ENCODE measurements at regions not wholly inside any gene's neighbourhood (a gene's known extent, or its start where the extent isn't known, plus 50 kb on each side); places are given as distances from the start of the nearest gene placed in this dataset.
"Not testable (repeated sequence)": the region's sequence is repeated elsewhere in the genome, so short reads cannot be mapped to it uniquely, and the experiment has no call there.

DNA sequence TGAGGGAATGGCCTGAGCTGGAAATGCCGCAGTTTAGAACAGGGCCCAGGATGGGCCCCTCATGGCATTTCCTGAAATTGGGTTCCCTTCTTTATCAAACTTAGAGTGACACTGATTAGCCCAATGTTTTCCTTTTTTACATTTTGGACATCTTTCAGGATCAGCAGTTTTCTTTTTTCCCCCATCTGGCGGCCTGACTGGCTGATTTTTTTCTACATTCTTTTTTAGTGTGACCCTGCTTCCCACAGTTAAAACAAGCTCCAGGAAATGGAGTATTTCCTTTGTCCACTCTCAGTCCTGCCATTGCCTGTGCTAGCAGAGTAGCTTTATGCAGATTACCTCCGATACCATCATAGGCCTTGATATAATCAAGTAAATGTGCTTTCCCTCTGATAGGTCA is 185.8 kb upstream of the IGF1 start:
- H3K27ac Mint-ChIP-seq; H3K36me3 Mint-ChIP-seq (ENCODE audit: low read depth); H3K9me3 Mint-ChIP-seq; H3K4me1 Mint-ChIP-seq (ENCODE audit: low read depth); H3K27me3 Mint-ChIP-seq (ENCODE audit: low read depth); H3K4me3 Mint-ChIP-seq: not testable (repeated sequence)

DNA sequence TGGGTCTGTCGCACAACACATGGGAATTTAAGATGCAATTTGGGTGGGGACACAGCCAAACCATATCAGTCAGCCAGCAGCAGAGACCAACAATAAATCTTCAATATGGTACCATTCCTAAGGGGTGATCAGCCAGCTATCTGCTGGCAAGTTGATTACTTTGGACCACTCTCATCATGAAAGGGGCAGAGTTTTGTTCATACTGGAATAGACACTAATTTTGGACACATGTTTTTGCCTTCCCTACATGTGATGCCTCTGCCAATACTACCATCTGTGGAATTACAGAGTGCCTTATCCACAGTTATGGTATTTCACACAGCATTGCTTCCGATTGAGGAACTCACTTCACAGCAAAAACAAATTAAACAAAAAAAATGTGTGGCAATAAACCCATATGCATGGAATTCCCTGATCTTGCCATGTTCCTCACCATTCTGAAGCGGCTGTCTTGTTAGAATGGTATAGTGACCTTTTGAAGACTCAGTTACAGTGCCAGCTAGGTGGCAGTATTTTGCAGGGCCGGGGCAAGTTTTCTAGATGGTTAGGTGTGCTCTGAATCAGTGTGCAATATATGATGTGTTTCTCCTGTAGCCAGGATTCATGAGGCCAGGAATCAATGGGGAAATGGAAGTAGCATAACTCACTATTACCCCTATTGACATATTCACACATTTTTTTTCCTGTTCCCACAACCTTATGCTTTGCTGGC is 179.0 kb upstream of the IGF1 start:
- no peak overlapping the region for H3K4me3 Mint-ChIP-seq
- H3K36me3 Mint-ChIP-seq (ENCODE audit: low read depth): peaks cover 2% of the 10 kb centered on the region
- H3K4me1 Mint-ChIP-seq (ENCODE audit: low read depth): no peaks in the 10 kb centered on the region
- no peaks in the 10 kb centered on the region for H3K27me3 Mint-ChIP-seq (ENCODE audit: low read depth)
- H3K27ac Mint-ChIP-seq: no peak overlapping the region
- H3K9me3 Mint-ChIP-seq: peaks cover 16% of the 10 kb centered on the region

GRCh38 chr12:102653406-102653805 is 173.0 kb upstream of the IGF1 start:
- H3K27me3 Mint-ChIP-seq (ENCODE audit: low read depth): no peaks in the 10 kb centered on the region
- no peak overlapping the region for H3K27ac Mint-ChIP-seq
- peaks cover 1% of the 10 kb centered on the region for H3K36me3 Mint-ChIP-seq (ENCODE audit: low read depth)
- no peak overlapping the region for H3K4me3 Mint-ChIP-seq
- peaks cover 8% of the 10 kb centered on the region for H3K9me3 Mint-ChIP-seq
- H3K4me1 Mint-ChIP-seq (ENCODE audit: low read depth): no peaks in the 10 kb centered on the region

DNA sequence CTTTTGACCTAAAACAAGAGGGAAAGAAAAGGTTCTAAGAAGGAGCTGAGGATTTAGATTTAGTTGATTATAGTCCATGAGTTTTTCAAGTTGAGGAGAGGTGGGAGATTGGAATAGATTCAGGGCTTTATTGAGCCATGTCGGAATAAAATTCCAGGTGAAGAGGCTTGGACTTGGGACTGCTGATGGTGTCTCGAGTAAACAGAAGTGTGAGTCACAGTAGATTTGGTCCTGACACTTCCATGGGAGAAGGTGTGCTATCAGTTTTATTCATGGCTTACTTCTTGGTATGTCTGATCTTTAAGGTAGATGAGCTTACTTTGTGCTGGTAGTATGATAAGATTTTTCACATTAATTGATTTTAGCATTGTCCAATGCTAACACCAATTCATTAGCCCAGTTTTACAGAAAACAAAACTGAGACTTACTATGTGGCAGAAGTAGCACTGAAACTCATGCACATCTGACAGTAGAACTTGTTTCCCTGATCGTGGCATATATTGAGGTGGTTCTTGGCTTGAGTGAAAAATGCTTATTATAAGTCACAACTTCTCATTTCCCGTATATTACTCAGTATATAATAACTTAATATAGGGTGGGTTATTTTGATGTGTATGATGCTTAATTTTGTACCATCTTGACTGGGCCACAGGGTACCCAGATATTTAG is 172.4 kb upstream of the IGF1 start:
- Mint-ChIP-seq H3K9me3 (peaks cover 3% of the 10 kb centered on the region), H3K4me1 (ENCODE audit: low read depth) (no peaks in the 10 kb centered on the region), H3K36me3 (ENCODE audit: low read depth) (no peaks in the 10 kb centered on the region), H3K27me3 (ENCODE audit: low read depth) (no peaks in the 10 kb centered on the region), H3K4me3 (no peak overlapping the region), H3K27ac (no peak overlapping the region)

DNA sequence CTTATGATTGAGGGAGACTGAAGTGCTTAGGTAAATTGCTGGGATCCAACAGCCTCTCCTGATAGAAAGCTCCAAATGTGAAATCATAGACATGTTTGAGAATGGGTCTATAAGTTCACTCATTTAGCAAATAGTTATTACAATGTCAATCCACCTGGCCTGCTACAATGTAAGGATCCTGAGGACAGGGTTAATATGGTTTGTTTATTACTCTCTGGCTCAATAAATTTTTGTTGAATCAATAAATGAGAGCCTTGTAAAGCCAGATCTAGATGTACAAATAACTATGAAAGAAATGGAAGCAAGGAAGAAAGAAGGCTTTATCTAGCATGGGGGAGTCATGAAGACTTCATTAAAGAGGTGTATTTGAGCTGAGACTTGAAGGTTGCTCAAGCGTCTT is 165.6 kb upstream of the IGF1 start:
- no peak overlapping the region for H3K4me3 Mint-ChIP-seq
- peaks cover 10% of the 10 kb centered on the region for H3K9me3 Mint-ChIP-seq
- no peaks in the 10 kb centered on the region for H3K4me1 Mint-ChIP-seq (ENCODE audit: low read depth)
- H3K27me3 Mint-ChIP-seq (ENCODE audit: low read depth): no peaks in the 10 kb centered on the region
- no peaks in the 10 kb centered on the region for H3K36me3 Mint-ChIP-seq (ENCODE audit: low read depth)
- no peak overlapping the region for H3K27ac Mint-ChIP-seq

- H3K4me1 Mint-ChIP-seq (ENCODE audit: low read depth): no peaks in the 10 kb centered on the region
- peaks cover 13% of the 10 kb centered on the region for H3K9me3 Mint-ChIP-seq
- no peak overlapping the region for H3K27ac Mint-ChIP-seq
- H3K4me3 Mint-ChIP-seq: no peak overlapping the region
- no peaks in the 10 kb centered on the region for H3K27me3 Mint-ChIP-seq (ENCODE audit: low read depth)
- H3K36me3 Mint-ChIP-seq (ENCODE audit: low read depth): no peaks in the 10 kb centered on the region
Measured at GRCh38 chr12:102643879-102644575, 163.7 kb upstream of the IGF1 start.

DNA sequence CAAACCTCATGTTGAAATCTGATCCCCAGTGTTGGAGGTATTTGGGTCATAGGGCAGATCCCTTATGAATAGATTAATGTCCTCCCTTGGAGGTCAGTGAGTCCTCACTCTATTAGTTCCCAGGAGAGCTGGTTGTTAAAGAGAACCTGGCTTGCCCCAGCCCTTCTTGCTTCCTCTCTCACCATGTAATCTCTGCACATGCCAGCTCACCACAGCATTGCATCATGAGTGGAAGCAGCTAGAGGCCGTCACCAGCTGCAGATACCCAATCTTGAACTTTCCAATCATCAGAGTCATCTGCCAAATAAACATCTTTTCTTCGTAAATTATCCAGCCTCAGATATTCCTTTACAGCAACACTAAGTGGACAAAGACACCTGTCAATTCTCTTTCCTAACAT is 161.8 kb upstream of the IGF1 start:
- no peaks in the 10 kb centered on the region for H3K27me3 Mint-ChIP-seq (ENCODE audit: low read depth)
- H3K27ac Mint-ChIP-seq: no peak overlapping the region
- no peaks in the 10 kb centered on the region for H3K36me3 Mint-ChIP-seq (ENCODE audit: low read depth)
- H3K9me3 Mint-ChIP-seq: peaks cover 15% of the 10 kb centered on the region
- no peaks in the 10 kb centered on the region for H3K4me1 Mint-ChIP-seq (ENCODE audit: low read depth)
- no peak overlapping the region for H3K4me3 Mint-ChIP-seq

DNA sequence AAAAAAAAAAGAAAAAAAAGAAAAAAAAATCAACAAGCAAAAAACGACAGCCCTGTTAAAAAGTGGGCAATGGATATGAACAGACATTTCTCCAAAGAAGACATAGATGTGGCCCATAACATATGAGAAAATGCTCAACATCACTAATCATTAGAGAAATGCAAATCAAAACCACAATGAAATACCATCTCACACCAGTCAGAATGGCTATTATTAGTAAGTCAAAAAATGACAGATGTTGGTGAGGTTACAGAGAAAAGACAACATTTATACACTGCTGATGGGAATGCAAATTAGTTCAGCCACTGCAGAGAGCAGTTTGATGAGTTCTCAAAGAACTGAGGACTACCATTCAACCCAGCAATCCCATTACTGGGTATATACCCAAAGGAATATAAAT is 160.3 kb upstream of the IGF1 start:
- H3K27me3 Mint-ChIP-seq (ENCODE audit: low read depth); H3K36me3 Mint-ChIP-seq (ENCODE audit: low read depth); H3K4me1 Mint-ChIP-seq (ENCODE audit: low read depth); H3K4me3 Mint-ChIP-seq; H3K27ac Mint-ChIP-seq: not testable (repeated sequence)
- H3K9me3 Mint-ChIP-seq: peaks cover 15% of the 10 kb centered on the region

DNA sequence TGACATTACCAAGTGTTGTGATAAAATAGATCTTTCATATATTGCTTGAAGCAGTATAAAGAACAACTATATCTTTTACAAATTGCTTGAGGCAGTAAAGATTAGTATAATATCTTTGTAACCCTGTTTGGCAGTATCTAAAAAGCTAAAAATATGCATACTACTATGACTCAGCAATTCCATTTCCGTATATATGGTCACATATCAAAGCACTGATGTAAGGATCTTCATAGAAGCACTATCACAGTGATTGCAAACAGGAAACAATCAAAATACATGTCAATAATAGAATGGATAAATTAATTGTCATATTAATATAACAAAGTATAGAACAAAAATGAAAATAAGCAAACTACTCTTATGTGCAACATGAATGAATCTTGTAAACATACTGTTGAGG is 158.4 kb upstream of the IGF1 start:
- Mint-ChIP-seq H3K9me3 (peaks cover 15% of the 10 kb centered on the region), H3K27ac (no peak overlapping the region), H3K4me1 (ENCODE audit: low read depth) (no peaks in the 10 kb centered on the region), H3K36me3 (ENCODE audit: low read depth) (no peaks in the 10 kb centered on the region), H3K4me3 (no peak overlapping the region), H3K27me3 (ENCODE audit: low read depth) (no peaks in the 10 kb centered on the region)

DNA sequence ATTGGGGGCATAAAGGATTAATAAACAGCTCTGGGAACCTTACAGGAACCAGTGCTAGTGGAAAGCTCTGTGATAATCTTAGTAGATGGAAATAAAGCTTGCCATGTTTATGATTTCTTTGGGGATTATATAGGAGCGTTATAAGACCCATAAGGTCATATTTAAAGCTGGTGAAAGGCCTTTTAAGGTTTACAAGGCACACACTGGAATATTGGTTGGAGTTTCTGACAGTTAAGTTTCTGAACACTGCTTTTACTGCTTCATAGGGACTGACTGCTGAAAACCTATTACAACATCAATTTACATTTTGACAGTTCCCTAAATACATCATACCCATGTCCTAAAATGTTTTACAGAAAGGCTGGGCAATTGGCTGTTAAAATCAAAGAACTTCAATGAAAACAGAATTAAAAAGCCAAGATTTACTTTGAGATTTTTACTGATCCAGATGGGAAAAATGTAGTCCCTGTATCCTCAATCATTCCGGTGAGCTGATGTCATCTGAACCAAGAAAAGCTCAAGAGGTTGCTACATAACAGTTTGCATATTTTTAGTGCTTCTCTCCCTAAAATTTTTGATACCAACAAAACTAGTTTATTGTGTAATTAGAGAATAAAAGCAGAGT is 153.7 kb upstream of the IGF1 start:
- H3K27me3 Mint-ChIP-seq (ENCODE audit: low read depth): no peaks in the 10 kb centered on the region
- peaks cover 3% of the 10 kb centered on the region for H3K9me3 Mint-ChIP-seq
- no peaks in the 10 kb centered on the region for H3K36me3 Mint-ChIP-seq (ENCODE audit: low read depth)
- no peak overlapping the region for H3K27ac Mint-ChIP-seq
- H3K4me3 Mint-ChIP-seq: no peak overlapping the region
- no peaks in the 10 kb centered on the region for H3K4me1 Mint-ChIP-seq (ENCODE audit: low read depth)

DNA sequence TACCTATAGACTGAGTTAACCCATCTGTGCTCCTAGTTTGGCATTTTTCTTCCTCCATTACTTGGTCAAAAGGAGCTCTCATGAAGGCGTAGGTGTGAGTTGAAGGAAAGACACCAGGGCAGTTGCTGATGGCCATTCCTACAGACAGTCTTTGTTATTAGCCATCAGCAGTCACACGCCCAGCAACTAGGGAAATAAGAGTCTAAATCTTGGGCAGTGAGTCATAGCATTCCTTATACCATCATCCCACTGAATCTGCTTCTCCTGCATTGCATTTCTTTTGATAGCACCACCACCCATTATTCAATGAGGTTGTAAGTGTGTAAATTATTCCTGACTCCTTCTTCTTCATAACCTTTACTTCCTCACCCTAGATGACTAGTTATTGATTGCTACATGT is 150.9 kb upstream of the IGF1 start:
- H3K36me3 Mint-ChIP-seq (ENCODE audit: low read depth): no peaks in the 10 kb centered on the region
- H3K27ac Mint-ChIP-seq: no peak overlapping the region
- H3K27me3 Mint-ChIP-seq (ENCODE audit: low read depth): no peaks in the 10 kb centered on the region
- no peaks in the 10 kb centered on the region for H3K4me1 Mint-ChIP-seq (ENCODE audit: low read depth)
- H3K4me3 Mint-ChIP-seq: no peak overlapping the region
- H3K9me3 Mint-ChIP-seq: peaks cover 8% of the 10 kb centered on the region

DNA sequence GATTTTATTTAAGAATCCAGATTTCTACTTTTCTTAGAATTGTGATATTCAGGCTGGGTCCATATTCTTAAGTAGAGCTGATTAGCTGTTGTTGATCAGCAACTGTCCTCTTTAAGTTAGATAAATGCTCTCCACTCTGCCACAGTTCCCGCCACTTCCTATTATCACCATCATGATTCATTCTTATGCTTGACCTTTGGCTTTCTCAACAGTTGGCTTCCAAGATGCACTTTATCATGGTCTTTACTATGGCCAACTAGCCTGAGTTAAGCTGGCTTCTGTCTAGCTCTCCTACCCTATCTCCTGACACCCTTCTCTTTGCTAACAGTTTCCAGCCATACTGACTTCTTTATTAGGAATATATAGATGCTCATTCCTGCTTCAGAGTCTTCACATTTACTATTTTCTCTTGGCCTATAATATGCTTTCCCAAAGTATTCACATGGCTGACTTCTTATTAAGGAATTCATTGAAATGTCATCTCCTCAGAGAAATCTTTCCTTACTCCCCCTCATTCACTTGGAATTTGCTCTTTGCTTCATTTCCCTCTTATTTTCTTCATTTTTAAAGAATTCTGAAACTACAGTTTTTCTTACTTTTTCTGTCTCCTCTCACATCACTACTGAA is 149.0 kb upstream of the IGF1 start:
- Mint-ChIP-seq H3K36me3 (ENCODE audit: low read depth) (no peaks in the 10 kb centered on the region), H3K4me1 (ENCODE audit: low read depth) (no peaks in the 10 kb centered on the region), H3K4me3 (no peak overlapping the region), H3K27me3 (ENCODE audit: low read depth) (no peaks in the 10 kb centered on the region), H3K27ac (no peak overlapping the region), H3K9me3 (peaks cover 8% of the 10 kb centered on the region)

GRCh38 chr12:102625819-102626218 is 145.5 kb upstream of the IGF1 start:
- H3K4me3 Mint-ChIP-seq: no peak overlapping the region
- no peaks in the 10 kb centered on the region for H3K27me3 Mint-ChIP-seq (ENCODE audit: low read depth)
- no peaks in the 10 kb centered on the region for H3K4me1 Mint-ChIP-seq (ENCODE audit: low read depth)
- H3K27ac Mint-ChIP-seq: no peak overlapping the region
- H3K36me3 Mint-ChIP-seq (ENCODE audit: low read depth): no peaks in the 10 kb centered on the region
- peaks cover 8% of the 10 kb centered on the region for H3K9me3 Mint-ChIP-seq

GRCh38 chr12:102622618-102623017 is 142.3 kb upstream of the IGF1 start:
- Mint-ChIP-seq H3K27me3 (ENCODE audit: low read depth) (no peaks in the 10 kb centered on the region), H3K4me1 (ENCODE audit: low read depth) (no peaks in the 10 kb centered on the region), H3K4me3 (no peak overlapping the region), H3K36me3 (ENCODE audit: low read depth) (no peaks in the 10 kb centered on the region), H3K9me3 (peaks cover 8% of the 10 kb centered on the region), H3K27ac (no peak overlapping the region)

Measured in T-helper 1 cell treated with Interleukin-12 subunit alpha and Interleukin-12 subunit beta and Interleukin-4 antibody, amounts not matched to agents 30 μg/mL and 1 μg/mL, for 36 hours (primary cell).